ENCODE measurements at regions not wholly inside any gene's neighbourhood (a gene's known extent, or its start where the extent isn't known, plus 50 kb on each side); places are given as distances from the start of the nearest gene placed in this dataset.

- no peak for TF ChIP-seq ATF3 (CRISPR knock-in tag; IDR thresholded peaks at IDR 0.05)
These were observed 571.6 kb upstream of the NR2F2 start (continued) for GRCh38 chr15:95758851-95759250.

DNA sequence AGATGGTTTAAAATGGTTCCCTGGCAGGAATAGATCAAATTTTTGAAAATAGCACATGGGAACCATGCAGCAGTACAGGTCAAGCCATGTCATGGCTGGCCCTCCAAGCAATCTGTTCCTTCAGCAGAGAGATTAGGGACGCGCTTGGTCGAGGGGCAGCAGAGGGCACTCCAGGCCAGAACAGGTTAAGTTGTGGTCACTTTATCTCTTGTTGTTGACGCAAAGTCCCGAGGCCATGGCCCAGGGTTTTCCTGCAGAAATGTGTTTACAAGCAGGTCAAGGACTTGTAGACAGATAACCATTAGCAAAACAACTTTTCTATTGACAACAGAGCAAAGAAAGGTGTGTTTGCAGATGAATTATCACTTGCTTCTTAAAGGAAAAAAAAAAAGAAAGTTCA is 570.0 kb upstream of the NR2F2 start:
- 0% methylated on average over 5 of the region's 5 CpGs for WGBS (ENCODE audit: low lambda C conversion rate)
- H3K27me3 ChIP-seq (ENCODE audit: control insufficient read depth in 1 of 2, insufficient read depth in 2 of 2, low read length in 2 of 2), result no peaks in the 10 kb centered on the region
- no peaks in the 10 kb centered on the region for H4K20me1 ChIP-seq (ENCODE audit: insufficient read depth, low read length)
- ChIA-PET CTCF (ENCODE audit: low intra/inter-chr PET ratio, low total read pairs) (no interaction called here), POLR2A (no interaction called here)
- H3K9ac ChIP-seq (ENCODE audit: insufficient read depth, low read depth, low read length), result no peak overlapping the region
- no peak overlapping the region for H3K4me2 ChIP-seq (ENCODE audit: low read depth, low read length)
- in situ Hi-C loops (cut with HindIII; ENCODE audit: extremely low pct_ligation_motif_present, low pct_unique_long_range_greater_than_20kb) (loop anchor here (25.0 kb wide), 1 partner anchor 577 kb away; the partner anchor contains the start of gene NR2F2), intact Hi-C loops (cut with micrococcal nuclease; ENCODE audit: unreplicated experiment) (loop anchor here (5.0 to 10.0 kb wide), 3 partner anchors 572 to 1474 kb away; partner anchors contain the start of gene NR2F2)
- no peaks in the 10 kb centered on the region for H3K36me3 ChIP-seq (replicated peaks in 1 of 2; ENCODE audit: control insufficient read depth in 1 of 2, insufficient read depth in 2 of 2, low read length in 2 of 2)
- H2AFZ ChIP-seq (ENCODE audit: low read length), result no peak overlapping the region
- no peaks in the 10 kb centered on the region for H3K9me3 ChIP-seq (ENCODE audit: low read length)
- no peak overlapping the region for H3K27ac ChIP-seq (ENCODE audit: extremely low read length, insufficient read depth, low read length)
- DNase-seq (ENCODE audit: low spot score), result peak; percentile 30
- FAIRE-seq, result no peak
- no peaks in the 10 kb centered on the region for H3K79me2 ChIP-seq (ENCODE audit: insufficient read depth, low read length)
- no TSS peak for BruUV-seq (replicated peaks)
- no peak overlapping the region for H3K4me3 ChIP-seq (replicated peaks in 1 of 3; ENCODE audit: insufficient read depth in 1 of 3, low read depth in 2 of 3, low read length in 3 of 3)
- peak; percentile 94 for ATAC-seq
- H3K4me1 ChIP-seq (ENCODE audit: insufficient read depth, low read length), result no peaks in the 10 kb centered on the region
- TF ChIP-seq SALL1 (CRISPR knock-in tag; IDR thresholded peaks at IDR 0.05) (peak; percentile 65), ZNF431 (CRISPR knock-in tag; IDR thresholded peaks at IDR 0.05; ENCODE audit: borderline replicate concordance, low read depth) (no peak), STAG1 (CRISPR knock-in tag; IDR thresholded peaks at IDR 0.05) (peak; percentile 83), FOXP4 (CRISPR knock-in tag; IDR thresholded peaks at IDR 0.05) (peak; percentile 70), SMC3 (IDR thresholded peaks at IDR 0.05; ENCODE audit: low read length) (peak; percentile 46; the same call in 1 of the 2 replicates), ZNF382 (CRISPR knock-in tag; IDR thresholded peaks at IDR 0.05; ENCODE audit: borderline replicate concordance) (no peak), ARID5B (CRISPR knock-in tag; IDR thresholded peaks at IDR 0.05) (peak; percentile 28; the same call in 1 of the 2 replicates), RARA (CRISPR knock-in tag; IDR thresholded peaks at IDR 0.05) (peak; percentile 77), CTCF (CRISPR knock-in tag; IDR thresholded peaks at IDR 0.05) (peak; percentile 76), RXRB (CRISPR knock-in tag; IDR thresholded peaks at IDR 0.05; ENCODE audit: borderline replicate concordance) (0 out of 2 replicates have a peak, but pooled peaks have one; percentile 24), RBM39 (IDR thresholded peaks at IDR 0.05; ENCODE audit: low read depth, low read length, poor library complexity, severe bottlenecking) (no peak), FOXA1 (IDR thresholded peaks at IDR 0.05) (no peak), FOXA1 (CRISPR knock-in tag; IDR thresholded peaks at IDR 0.05) (0 out of 2 replicates have a peak, but pooled peaks have one; percentile 25), RAD21 (CRISPR knock-in tag; IDR thresholded peaks at IDR 0.05) (peak; percentile 35; the same call in 1 of the 2 replicates), NR2F1 (CRISPR knock-in tag; IDR thresholded peaks at IDR 0.05) (peak in 1 of 2 experiments; percentile 30; a peak in 1 of 4 replicates)
